NCI-H510A (cell line): ENCODE measurements at regions not wholly inside any gene's neighbourhood (a gene's known extent, or its start where the extent isn't known, plus 50 kb on each side); places are given as distances from the start of the nearest gene placed in this dataset.

Experiments
- DNase-seq: peaks from one replicate; lab custom pipeline; 2025; lab: John Stamatoyannopoulos, UW

DNA sequence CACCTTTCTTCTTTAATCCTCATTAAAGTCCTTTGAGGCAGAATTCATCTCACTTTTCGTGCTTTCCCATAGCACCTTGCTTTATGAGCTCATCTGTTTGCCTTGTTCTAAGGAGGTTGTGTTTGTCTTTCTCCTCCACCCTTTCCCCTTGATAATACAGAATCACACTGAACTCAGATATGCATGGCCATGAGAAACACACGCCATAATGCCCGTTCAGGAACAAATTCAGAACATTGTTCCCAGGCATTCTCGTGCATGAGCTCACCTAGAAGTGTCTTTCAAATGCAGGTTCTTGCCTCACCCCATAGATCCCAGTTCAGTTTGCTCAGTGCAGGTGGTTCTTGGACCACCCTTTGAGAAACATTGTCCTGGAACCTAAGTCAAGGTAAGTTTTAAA is 71.1 kb downstream of the TMEM114 start:
- DNase-seq: no peak

- no peak for DNase-seq
These were observed 73.0 kb downstream of the TMEM114 start for GRCh38 chr16:8517280-8517679.

- DNase-seq: no peak
These were observed 73.8 kb downstream of the TMEM114 start for GRCh38 chr16:8516471-8516870.

GRCh38 chr16:8512941-8513624 is 77.2 kb downstream of the TMEM114 start:
- DNase-seq: no peak

- DNase-seq: no peak
These were observed 78.8 kb downstream of the TMEM114 start for GRCh38 chr16:8511464-8511863.

DNA sequence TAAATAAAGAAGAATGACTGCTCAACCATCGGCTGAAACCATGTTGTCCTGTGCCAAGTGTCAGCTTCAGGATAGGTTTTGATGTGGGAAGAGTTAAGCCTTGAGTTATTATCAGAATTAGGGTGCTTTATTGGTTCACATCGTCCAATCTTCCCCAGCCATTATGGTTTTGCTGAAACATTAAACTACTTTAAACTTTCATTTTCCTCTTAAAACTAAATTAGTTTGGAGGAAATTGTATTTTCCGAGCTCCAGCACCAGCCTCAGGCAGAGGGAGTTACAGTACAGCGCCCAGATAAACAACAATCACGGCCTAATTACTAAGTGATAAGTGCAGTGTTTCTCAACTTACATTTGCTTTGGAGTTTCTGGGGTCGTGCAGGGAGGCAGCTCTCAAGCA is 80.2 kb downstream of the TMEM114 start:
- no peak for DNase-seq

GRCh38 chr16:8505327-8505991 is 84.9 kb downstream of the TMEM114 start:
- no peak for DNase-seq

GRCh38 chr16:8502446-8502845 is 87.9 kb downstream of the TMEM114 start:
- no peak for DNase-seq

DNA sequence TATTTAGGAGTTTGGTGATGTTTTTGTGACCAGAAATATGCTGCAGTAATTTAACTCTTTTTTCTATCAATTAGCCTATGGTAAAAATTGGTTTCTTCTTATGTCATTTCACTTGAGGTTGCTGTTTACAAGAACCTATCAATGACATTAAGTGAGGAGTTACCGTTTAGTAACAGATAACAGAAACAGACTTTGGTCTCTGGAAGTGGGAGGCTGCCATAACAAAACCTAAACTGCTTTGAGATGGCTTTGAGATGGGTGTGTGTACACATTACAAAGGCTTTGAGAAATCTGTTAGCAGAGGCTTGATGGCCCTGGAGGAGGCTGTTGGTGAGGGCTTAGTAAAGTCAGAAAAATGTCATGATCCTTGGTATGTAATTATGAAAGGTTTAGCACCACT is 90.0 kb downstream of the TMEM114 start:
- no peak for DNase-seq

GRCh38 chr16:8496364-8496763 is 93.9 kb downstream of the TMEM114 start:
- DNase-seq: no peak

DNA sequence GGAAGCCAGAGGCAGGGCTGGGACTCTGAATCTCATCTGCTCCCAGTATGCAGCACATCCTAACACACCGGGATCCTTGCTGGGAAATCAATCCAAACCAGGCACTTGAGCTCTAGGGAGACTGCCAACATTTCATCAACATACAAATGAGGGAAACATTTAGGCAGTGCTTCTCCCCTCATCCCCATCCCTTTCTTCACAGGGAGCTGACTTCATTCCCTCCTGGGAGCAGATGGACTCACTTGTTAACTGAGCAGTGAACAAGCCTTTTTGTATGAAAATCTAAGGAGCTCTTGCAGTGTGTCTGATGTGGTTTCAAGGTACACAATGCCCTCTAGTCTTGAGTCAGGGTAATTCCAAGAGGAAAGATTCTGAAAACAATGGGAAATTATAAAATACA is 96.3 kb downstream of the TMEM114 start:
- DNase-seq: no peak

DNA sequence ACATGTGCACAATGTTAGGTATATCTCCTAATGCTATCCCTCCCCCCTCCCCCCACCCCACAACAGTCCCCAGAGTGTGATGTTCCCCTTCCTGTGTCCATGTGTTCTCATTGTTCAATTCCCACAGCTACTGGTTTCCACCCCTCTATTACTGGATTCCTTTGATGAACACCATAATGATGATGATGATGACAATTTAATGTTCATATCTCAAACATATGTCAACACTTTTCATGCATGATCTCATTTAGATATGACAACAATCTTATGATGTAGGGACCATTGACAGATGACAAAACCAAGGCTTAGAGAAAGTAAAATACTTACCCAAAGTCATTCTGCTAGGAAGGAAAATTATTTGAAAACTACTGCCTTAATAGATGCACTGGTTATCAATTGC is 97.6 kb downstream of the TMEM114 start:
- no peak for DNase-seq

DNA sequence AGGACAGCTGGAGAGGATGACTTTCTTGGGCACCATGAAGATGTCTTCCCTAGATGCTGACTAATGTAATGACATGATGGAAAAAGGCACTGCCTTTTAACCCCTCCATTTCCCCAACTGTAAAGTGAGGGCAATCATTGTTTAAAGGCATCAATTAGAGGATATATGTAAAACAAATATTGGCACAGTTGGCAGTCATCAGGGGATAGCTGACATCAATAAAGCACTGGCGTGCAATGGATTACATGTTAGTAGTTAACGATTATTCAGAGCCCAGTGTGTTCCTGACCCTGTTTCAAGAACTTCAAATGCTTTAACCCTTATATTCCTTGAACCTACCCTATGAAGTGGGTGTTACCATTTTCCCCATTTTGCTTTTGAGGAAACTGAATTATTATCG is 100.7 kb downstream of the TMEM114 start:
- DNase-seq: no peak

GRCh38 chr16:8486985-8487384 is 103.3 kb downstream of the TMEM114 start:
- DNase-seq: no peak

DNA sequence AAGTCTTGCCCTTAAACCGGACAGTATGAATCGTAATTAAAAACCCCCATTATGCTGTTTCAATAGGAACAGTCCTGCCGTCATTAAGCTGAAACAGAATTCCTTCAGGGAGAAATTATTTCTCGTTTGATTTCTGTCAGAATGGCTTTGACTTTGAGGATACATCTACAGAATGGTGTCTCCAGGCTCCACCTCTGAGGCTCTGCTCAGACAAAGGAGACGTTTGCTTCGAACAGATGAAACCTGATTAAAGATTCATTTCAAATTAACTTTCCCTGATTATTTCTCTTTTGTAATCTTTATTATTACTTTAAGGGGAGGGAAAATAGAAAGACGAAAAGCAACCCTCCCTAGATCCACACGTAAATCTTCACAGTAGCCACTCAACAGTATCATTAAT is 106.9 kb downstream of the TMEM114 start:
- no peak for DNase-seq

DNA sequence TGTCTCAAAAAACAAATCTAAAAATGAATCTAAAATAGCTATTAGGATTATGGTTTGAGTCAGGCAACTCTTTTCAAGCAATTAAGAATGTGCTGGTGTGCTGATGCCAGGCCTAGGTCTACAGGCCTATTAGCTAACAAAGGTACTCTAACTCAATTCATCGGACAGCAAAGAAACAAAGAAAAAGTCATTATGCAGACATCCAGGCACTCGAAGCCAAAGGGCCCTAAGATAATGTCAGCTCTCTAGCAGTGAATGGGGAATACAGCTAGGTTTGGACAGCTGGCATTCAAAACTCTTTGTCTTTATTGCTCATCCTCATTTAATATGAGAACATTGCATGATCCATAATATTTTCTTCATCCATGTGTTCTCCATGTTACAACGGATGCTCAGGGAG is 108.5 kb downstream of the TMEM114 start:
- no peak for DNase-seq

DNA sequence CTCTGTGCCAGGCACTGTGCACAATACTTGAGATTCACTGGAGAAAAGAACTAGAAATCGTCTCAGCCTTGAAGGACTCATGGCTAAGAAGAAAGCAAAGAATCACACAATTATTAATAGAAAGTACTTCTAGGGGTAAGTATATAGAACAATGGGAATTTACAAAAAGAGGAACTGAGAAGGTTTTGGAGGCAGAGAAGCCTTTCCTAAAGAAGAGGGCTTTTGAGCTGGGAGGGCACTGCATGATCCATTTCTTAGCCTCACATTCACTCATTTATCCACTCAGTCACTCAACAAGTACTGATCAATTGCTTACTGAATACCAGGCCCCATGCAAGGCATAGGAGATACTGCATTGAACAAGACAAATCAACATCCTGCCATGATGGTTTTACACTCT is 113.5 kb downstream of the TMEM114 start:
- DNase-seq: no peak

- DNase-seq: no peak
These were observed 115.7 kb downstream of the TMEM114 start for GRCh38 chr16:8474587-8474986.

GRCh38 chr16:8469102-8469778 is 121.1 kb downstream of the TMEM114 start:
- DNase-seq: no peak

DNA sequence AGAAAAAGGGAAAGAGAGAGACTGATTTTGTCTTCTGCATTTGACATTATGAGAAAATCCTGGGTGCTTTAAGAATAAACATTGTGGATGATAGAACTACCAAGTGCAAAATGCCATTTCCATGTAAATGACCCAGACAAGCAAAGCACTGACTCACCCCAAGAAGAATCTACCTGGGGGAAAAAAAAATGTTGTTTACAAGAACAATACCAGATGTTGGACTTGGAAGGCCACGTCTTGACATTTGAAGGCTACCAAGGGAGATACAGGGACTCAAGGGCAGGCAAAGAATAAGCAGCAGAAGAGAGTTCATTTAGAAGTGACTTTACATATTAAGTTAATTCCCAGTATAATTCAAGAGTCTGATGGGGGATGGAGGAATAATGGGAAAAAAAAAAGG is 125.3 kb downstream of the TMEM114 start:
- no peak for DNase-seq

DNA sequence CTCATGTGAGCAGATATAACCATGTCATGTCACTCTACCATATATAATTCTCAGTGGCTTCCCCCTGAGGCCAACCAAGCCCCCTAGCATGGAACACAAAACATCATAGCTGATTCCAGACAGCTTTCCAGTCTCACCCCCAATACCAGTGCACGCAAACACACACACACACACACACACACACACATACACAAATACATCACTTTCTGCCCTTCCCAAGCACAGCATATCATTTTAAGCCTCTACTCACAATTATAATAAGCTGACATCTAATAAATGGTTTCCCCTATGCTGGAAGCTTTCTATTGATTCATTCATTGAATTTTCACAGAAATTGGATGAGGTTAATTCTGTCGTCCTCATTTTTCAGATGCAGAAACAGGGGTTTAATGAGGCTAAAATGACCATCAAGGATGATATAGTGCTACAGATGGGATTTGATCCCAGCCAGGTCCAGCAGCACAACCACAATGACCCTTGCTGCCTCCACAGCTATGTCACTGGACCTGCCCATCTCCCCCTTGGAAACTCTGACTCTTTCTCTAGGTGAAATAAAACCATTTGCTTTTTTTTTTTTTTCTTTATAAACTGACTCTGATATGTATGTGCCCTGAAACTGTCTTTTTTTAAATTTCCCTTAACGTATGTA is 131.1 kb downstream of the TMEM114 start:
- no peak for DNase-seq

DNA sequence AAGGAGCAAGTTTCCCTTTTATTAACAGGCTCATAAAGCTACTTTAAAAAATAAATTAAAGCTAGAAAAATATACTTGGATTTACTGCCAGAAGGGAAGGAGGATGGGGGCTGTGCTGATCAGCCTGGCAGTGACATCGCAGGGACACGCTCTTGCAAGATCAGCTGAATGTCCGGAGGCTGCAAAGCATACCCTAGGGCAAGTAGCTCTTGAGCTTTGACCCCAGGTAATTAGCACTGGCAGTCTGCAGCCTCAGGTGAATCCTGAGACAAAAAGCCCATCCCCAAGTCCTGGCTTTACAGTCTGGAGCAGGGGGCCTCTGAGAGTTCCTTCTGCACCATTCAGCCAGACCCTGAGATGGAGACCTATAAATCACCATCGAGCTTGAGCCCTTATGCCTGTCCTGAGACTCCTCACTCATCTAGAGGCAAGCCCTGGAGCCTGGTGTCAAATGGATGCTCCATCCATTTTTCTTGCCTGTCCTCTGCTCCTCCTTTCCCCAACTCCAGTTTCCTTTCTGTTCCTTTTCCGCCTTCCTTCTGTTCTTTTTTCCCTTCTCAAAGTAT is 131.7 kb downstream of the TMEM114 start:
- no peak for DNase-seq

DNA sequence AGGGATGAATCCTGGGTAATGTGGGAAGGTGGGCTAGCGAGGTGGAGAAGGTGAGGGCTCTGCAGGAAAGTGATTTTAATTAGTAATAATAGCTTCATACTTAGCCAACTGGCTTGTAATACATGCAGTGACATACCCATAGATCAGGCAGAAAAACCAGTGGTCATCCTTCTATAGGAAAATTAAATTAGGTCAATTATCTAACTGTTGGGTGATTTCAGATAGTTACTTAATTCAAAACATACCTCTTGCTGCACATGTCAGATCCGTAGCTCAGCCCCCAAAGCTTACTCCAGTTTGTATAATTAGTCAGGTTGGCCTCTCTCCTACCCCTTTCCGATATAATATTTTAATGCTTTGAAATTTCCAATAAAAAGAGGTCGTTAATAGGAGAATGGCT is 137.0 kb downstream of the TMEM114 start:
- no peak for DNase-seq
